ENCODE measurements at regions not wholly inside any gene's neighbourhood (a gene's known extent, or its start where the extent isn't known, plus 50 kb on each side); places are given as distances from the start of the nearest gene placed in this dataset.

DNA sequence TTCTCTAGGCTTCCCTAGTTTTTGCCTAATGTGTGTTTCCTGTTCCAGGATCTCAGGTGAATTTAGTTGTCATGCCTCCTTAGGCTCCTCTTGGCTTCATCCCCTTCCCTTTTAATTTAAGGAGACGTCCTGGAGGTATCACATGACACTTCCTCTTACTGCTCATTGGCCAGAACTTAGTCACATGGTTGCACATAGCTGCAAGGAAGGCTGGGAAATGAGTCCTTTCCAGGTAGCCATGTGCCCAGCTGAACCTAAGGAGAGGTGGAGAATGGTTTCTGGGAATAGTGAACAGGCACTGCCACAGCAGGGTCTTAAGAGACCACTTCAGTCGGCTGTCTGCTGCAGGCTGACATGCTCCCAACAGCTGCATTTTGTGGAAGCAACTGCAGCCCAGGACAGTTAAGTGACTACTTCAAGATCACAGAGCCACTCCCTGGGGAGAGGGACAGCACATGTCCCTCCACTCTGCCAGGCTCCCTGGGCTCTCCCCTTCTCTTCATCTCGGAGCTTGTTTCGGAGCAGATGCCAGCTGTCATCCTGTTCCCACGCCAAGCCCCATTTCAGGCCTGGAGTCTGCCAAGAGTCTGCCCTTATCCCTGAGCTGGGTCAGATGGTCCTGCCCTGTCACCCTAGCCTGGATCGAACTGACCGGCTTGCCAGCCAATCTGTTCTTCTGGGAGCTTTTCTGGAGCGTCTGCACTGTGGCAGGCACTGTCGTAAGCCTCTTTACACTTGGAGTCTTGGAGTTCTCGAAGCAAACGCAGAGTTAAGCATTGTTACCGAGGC, 81.4 kb upstream of the FOXF1 start:
- ATAC-seq (no peak), DNase-seq (no peak)
- Mint-ChIP-seq H3K4me3 (no peak overlapping the region), H3K36me3 (ENCODE audit: low read depth) (no peaks in the 10 kb centered on the region), H3K27me3 (no peaks in the 10 kb centered on the region), H3K9me3 (ENCODE audit: low read depth) (no peaks in the 10 kb centered on the region), H3K27ac (no peak overlapping the region), H3K4me1 (no peaks in the 10 kb centered on the region)
- POLR2A ChIA-PET = no interaction called here
- intact Hi-C loops (cut with DNase I, micrococcal nuclease) = no loop called here
- CTCF ChIA-PET = interaction anchor here (0.6 kb wide), 1 partner anchor 389 kb away, joined by 3 read pairs; no protein-coding TSS in a partner anchor

DNA sequence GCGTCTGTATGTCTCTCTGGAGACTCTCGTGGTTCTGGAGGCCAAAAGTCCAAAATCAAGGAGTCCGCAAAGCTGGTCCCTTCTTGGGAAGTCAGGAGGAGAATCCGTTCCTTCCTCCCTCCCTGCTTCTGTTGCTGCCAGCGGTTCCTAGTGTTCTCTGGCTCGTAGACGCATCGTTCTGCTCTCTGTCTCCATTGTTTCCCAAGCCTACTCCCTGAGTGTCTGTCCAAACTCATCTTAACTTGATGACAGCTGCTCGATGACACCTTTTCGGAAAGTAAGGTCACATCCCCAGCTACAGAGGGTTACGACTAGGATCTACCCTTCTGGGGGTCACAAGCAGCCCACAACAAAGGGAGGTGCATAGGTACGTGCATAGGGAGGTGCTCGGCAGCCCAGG, 80.7 kb upstream of the FOXF1 start:
- intact Hi-C loops (cut with DNase I, micrococcal nuclease) = no loop called here
- POLR2A ChIA-PET = no interaction called here
- DNase-seq (no peak), ATAC-seq (no peak)
- no peaks in the 10 kb centered on the region for H3K36me3 Mint-ChIP-seq (ENCODE audit: low read depth)
- no peaks in the 10 kb centered on the region for H3K4me1 Mint-ChIP-seq
- no peak overlapping the region for H3K27ac Mint-ChIP-seq
- no peaks in the 10 kb centered on the region for H3K27me3 Mint-ChIP-seq
- CTCF ChIA-PET = interaction anchor here (0.5 kb wide), 1 partner anchor 37 kb away, joined by 4 read pairs; no protein-coding TSS in a partner anchor
- H3K9me3 Mint-ChIP-seq (ENCODE audit: low read depth) = no peaks in the 10 kb centered on the region
- no peak overlapping the region for H3K4me3 Mint-ChIP-seq

DNA sequence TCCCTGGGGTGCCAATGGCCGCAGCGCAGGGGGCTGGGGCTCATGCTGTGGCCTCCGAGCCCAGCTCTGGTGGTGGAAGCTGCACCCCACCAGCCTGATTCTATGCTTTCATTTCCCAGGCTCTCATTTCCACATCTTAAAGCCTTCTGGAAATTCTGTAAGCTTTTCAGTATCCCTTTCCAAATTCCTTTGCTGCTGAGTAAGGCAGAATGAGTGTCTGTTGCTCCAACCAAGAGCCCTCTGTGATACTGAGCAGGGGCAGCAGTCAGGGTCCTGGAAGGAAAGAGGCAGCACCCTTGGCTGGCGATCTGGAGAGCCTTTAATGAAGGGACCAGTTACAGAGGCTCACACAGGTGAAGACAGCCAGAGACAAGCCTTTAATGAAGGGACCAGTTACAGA, 79.5 kb upstream of the FOXF1 start:
- DNase-seq = no peak
- ChIA-PET POLR2A (no interaction called here), CTCF (no interaction called here)
- no peak for ATAC-seq
- Mint-ChIP-seq H3K27ac (no peak overlapping the region), H3K4me3 (no peak overlapping the region), H3K9me3 (ENCODE audit: low read depth) (no peaks in the 10 kb centered on the region), H3K36me3 (ENCODE audit: low read depth) (no peaks in the 10 kb centered on the region), H3K4me1 (no peaks in the 10 kb centered on the region), H3K27me3 (no peaks in the 10 kb centered on the region)
- intact Hi-C loops (cut with DNase I, micrococcal nuclease) = no loop called here

DNA sequence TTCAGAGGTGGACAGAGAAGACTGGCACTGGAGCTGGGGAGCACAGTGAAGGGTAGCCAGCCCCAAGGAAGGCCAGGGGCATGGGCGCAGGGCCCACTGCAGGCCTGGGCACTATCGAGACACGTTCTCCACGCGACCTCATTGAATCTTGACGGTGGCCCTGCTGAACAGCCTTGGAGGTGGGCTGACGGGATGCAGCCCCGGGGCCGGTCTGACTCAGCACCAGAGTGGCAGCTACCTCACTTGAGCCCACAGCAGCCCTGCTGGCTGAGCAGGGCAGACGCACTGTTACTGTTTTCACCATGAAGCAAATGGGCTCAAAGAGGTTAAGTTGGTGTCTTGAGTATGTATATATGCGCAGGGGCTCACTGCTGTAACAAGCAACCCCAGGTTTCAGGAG, 78.8 kb upstream of the FOXF1 start:
- no peaks in the 10 kb centered on the region for H3K36me3 Mint-ChIP-seq (ENCODE audit: low read depth)
- H3K4me3 Mint-ChIP-seq = no peak overlapping the region
- no peaks in the 10 kb centered on the region for H3K4me1 Mint-ChIP-seq
- CTCF ChIA-PET = interaction anchor here (0.7 kb wide), 1 partner anchor 11 kb away, joined by 3 read pairs; no protein-coding TSS in a partner anchor
- no peak for ATAC-seq
- intact Hi-C loops (cut with DNase I, micrococcal nuclease) = no loop called here
- no peak for DNase-seq
- POLR2A ChIA-PET = interaction anchor here (0.6 kb wide), 1 partner anchor 33 kb away, joined by 3 read pairs; no protein-coding TSS in a partner anchor
- H3K27me3 Mint-ChIP-seq = no peaks in the 10 kb centered on the region
- H3K9me3 Mint-ChIP-seq (ENCODE audit: low read depth) = no peaks in the 10 kb centered on the region
- H3K27ac Mint-ChIP-seq = no peak overlapping the region

DNA sequence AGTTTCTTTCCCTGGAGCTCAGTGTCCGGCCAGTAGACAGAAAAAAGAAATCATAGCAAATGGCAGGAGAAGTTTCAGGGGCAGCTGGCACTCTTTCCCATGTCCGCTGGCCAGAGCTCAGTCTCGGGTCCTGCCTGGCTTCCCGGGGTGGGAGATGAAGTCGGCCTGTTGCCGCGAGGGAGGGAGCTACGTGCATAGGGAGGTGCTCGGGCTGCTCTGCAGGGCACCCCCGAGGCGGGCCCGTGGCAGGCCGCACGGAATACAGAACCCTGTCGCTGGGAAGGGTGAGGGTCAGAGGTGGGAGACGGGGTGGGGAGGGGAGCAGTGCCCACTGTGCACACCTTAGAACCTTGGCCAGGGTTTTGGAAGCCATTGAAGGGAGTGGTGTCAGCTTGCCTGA, 78.3 kb upstream of the FOXF1 start:
- Mint-ChIP-seq H3K9me3 (ENCODE audit: low read depth) (no peaks in the 10 kb centered on the region), H3K4me1 (no peaks in the 10 kb centered on the region), H3K27ac (no peak overlapping the region), H3K27me3 (no peaks in the 10 kb centered on the region), H3K4me3 (no peak overlapping the region), H3K36me3 (ENCODE audit: low read depth) (no peaks in the 10 kb centered on the region)
- ChIA-PET CTCF (interaction anchor here (0.7 kb wide), 1 partner anchor 11 kb away, joined by 3 read pairs; no protein-coding TSS in a partner anchor), POLR2A (no interaction called here)
- DNase-seq (no peak), ATAC-seq (no peak)
- intact Hi-C loops (cut with DNase I, micrococcal nuclease) = no loop called here

DNA sequence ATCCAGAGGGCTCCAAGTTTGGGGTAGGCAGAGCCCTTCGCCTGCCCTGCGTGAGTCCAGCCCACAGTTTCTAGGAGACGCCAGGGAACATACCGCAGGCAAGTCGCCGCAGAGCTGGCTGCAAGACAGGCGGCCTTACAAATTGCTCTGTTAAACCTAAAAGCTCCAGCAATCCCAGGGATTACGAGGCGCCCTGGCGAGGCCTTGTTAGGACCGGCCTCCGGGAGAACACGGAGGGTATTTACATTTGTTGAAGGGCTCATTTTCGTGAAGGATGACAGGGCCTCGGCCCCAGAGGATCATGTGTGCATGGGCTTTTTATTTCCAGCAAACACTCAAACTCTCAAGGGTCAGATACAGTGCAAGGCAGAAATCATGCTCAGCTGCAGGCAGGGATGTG, 77.6 kb upstream of the FOXF1 start:
- ATAC-seq (no peak), DNase-seq (no peak)
- H3K9me3 Mint-ChIP-seq (ENCODE audit: low read depth) = no peaks in the 10 kb centered on the region
- intact Hi-C loops (cut with DNase I, micrococcal nuclease) = no loop called here
- ChIA-PET POLR2A (no interaction called here), CTCF (no interaction called here)
- no peaks in the 10 kb centered on the region for H3K27me3 Mint-ChIP-seq
- no peak overlapping the region for H3K27ac Mint-ChIP-seq
- no peak overlapping the region for H3K4me3 Mint-ChIP-seq
- no peaks in the 10 kb centered on the region for H3K36me3 Mint-ChIP-seq (ENCODE audit: low read depth)
- no peaks in the 10 kb centered on the region for H3K4me1 Mint-ChIP-seq

DNA sequence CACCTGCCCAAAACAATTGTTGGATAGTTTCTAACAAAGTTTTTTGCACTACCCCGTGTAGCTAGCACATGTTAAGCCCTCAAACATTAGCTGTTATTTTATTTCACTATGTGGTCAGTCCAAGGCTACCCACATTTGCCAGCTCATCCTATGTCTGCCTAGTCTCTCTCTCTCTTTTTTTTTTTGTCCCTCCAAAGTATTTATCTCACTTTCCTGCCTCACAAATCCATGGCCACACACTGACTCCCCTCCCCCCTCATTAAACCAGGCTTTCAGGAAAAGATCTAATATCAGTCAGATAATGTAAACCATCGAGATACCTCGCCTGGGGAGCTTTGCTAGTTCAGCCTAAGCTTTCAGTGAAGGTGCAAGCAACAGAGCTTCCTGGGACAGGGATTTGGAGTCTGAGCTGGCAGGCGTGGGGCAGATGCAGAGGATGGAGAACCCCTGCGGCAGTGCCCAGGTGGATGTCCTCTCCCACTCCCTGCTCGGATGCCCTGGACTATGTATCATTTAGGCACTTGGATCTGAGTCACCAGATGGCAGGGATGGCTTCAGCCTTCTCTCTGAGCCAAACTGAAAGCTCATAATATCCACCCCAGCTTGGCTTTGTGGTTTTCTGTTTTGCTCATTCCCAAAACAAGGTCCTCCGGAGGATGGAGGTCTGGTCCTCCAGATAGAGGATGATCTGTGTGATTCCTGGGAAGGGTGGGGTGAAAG, 73.7 kb upstream of the FOXF1 start:
- no peak overlapping the region for H3K4me3 Mint-ChIP-seq
- no peaks in the 10 kb centered on the region for H3K27me3 Mint-ChIP-seq
- no peaks in the 10 kb centered on the region for H3K9me3 Mint-ChIP-seq (ENCODE audit: low read depth)
- ChIA-PET POLR2A (no interaction called here), CTCF (no interaction called here)
- intact Hi-C loops (cut with DNase I, micrococcal nuclease) = no loop called here
- DNase-seq (no peak), ATAC-seq (no peak)
- no peaks in the 10 kb centered on the region for H3K4me1 Mint-ChIP-seq
- H3K36me3 Mint-ChIP-seq (ENCODE audit: low read depth) = no peaks in the 10 kb centered on the region
- H3K27ac Mint-ChIP-seq = no peak overlapping the region

DNA sequence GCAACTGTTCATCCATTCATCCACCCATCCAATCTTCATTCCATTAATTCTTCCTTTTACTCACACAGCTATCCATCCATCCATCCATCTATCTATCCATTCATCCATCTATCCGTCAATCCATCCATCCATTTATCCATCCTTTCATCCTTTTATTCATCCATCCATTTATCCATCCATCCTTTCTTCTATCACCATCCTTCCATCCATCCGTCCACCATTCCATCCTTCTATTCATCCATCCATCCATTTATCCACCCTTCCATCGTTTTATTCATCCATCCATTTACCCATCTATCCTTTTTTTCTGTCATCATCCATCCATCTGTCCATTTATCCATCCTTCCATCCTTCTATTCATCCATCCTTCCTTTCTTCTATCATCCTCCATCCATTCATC, 73.0 kb upstream of the FOXF1 start:
- DNase-seq (no peak), ATAC-seq (no peak)
- H3K36me3 Mint-ChIP-seq (ENCODE audit: low read depth) = no peaks in the 10 kb centered on the region
- no peak overlapping the region for H3K4me3 Mint-ChIP-seq
- no peaks in the 10 kb centered on the region for H3K4me1 Mint-ChIP-seq
- intact Hi-C loops (cut with DNase I, micrococcal nuclease) = no loop called here
- no peaks in the 10 kb centered on the region for H3K27me3 Mint-ChIP-seq
- ChIA-PET POLR2A (no interaction called here), CTCF (interaction anchor here (0.9 kb wide), 1 partner anchor 97 kb away, joined by 3 read pairs; no protein-coding TSS in a partner anchor)
- no peaks in the 10 kb centered on the region for H3K9me3 Mint-ChIP-seq (ENCODE audit: low read depth)
- no peak overlapping the region for H3K27ac Mint-ChIP-seq

DNA sequence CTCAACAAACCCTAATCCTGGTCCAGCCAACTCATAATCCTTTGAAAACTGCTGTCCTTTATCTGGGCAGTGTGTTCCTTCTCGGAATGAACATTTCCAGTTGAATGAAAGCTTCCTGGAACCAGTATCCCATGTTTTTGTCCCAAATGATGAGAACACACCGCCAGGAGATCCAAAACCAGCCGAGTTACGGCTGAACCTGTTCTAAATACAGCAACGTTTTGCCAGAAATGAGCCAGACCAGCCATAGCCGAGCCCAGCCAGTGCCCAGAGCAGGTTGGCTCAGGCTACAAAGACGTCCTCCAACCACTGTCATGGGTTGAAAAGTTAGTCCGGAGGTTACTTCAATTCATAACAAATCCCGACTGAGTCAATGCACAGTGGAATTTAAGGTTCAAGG, 67.6 kb upstream of the FOXF1 start:
- ATAC-seq (no peak), DNase-seq (no peak)
- H3K9me3 Mint-ChIP-seq (ENCODE audit: low read depth) = no peaks in the 10 kb centered on the region
- H3K36me3 Mint-ChIP-seq (ENCODE audit: low read depth) = no peaks in the 10 kb centered on the region
- no peak overlapping the region for H3K4me3 Mint-ChIP-seq
- H3K27me3 Mint-ChIP-seq = peaks cover 7% of the 10 kb centered on the region
- no peaks in the 10 kb centered on the region for H3K4me1 Mint-ChIP-seq
- CTCF ChIA-PET = interaction anchor here (0.6 kb wide), 1 partner anchor 11 kb away, joined by 3 read pairs; no protein-coding TSS in a partner anchor
- no peak overlapping the region for H3K27ac Mint-ChIP-seq
- intact Hi-C loops (cut with DNase I, micrococcal nuclease) = no loop called here
- POLR2A ChIA-PET = no interaction called here

DNA sequence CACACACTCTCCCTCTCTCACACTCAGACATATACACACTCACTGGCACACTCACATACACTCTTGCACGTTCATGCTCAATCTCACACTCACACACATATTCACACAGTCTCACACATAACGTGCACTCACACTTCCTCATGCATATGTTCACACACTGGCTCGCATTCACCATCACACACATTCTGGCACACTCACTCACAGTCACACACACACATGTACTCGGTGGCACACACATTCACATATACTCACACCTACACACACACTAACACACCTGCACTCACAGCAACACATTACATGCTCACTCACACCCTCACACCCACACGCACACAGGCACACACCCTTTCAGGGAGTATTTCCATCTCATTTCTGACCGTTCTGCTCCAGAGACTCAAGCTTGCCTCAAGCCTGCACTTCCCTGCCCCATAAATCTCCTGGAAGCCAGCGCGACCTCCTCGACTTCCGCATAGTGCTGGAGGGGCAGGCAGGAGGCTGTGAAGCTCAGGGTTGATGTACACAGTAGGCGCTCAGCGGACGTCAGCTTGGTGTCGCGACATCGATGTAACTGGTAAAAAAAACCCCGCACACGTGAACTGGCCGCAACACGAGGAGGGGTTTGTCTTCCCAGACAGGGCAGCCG, 66.7 kb upstream of the FOXF1 start:
- H3K4me3 Mint-ChIP-seq = no peak overlapping the region
- no peaks in the 10 kb centered on the region for H3K9me3 Mint-ChIP-seq (ENCODE audit: low read depth)
- no peaks in the 10 kb centered on the region for H3K36me3 Mint-ChIP-seq (ENCODE audit: low read depth)
- intact Hi-C loops (cut with DNase I, micrococcal nuclease) = no loop called here
- peaks cover 7% of the 10 kb centered on the region for H3K27me3 Mint-ChIP-seq
- no peaks in the 10 kb centered on the region for H3K4me1 Mint-ChIP-seq
- no peak overlapping the region for H3K27ac Mint-ChIP-seq
- ChIA-PET POLR2A (no interaction called here), CTCF (no interaction called here)
- DNase-seq (no peak), ATAC-seq (no peak)

DNA sequence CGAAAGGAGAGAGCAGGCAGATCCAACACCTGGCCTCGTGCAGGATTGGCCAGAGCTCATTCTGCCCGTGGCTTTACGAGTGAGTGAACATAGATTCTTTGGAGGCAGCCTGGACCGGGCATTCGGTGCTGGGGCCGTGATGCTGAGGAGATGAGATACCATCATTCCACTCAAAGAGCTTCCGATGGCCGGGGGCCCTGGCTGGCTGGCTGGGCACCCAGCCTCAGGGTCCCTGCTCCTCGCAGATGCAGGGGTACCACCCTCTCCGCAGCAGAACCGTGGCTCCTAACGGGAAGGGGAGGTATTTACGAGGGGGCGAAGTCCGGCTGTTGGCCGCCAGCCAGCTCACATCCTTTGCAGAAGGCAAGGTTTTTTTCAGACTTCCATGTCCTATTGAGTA, 66.1 kb upstream of the FOXF1 start:
- no peak overlapping the region for H3K27ac Mint-ChIP-seq
- H3K4me1 Mint-ChIP-seq = peaks cover 2% of the 10 kb centered on the region
- H3K27me3 Mint-ChIP-seq = peaks cover 7% of the 10 kb centered on the region
- POLR2A ChIA-PET = no interaction called here
- CTCF ChIA-PET = no interaction called here
- no peak for DNase-seq
- H3K9me3 Mint-ChIP-seq (ENCODE audit: low read depth) = no peaks in the 10 kb centered on the region
- H3K4me3 Mint-ChIP-seq = no peak overlapping the region
- no peaks in the 10 kb centered on the region for H3K36me3 Mint-ChIP-seq (ENCODE audit: low read depth)
- no peak for ATAC-seq
- intact Hi-C loops (cut with DNase I, micrococcal nuclease) = no loop called here

DNA sequence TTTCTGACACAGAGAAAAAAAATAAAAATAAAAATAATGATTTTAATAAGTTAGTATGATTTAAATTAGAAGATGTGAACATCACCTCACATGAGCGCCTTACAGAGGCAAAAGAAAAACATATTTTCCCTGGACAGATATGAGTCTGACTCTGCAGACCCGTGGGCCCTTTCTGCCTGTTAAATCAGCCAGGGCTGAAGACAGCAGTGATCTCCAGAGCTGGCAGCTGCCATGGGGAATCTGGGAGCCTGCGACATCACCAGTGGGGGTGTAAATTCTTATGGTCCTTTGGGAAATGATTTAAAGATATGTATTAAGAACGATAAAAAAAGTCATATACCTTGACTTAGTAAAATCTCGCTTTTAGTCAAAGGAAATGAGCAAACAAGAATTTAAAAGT, 65.7 kb upstream of the FOXF1 start:
- no peak overlapping the region for H3K27ac Mint-ChIP-seq
- H3K27me3 Mint-ChIP-seq = peaks cover 7% of the 10 kb centered on the region
- H3K36me3 Mint-ChIP-seq (ENCODE audit: low read depth) = no peaks in the 10 kb centered on the region
- ATAC-seq (no peak), DNase-seq (no peak)
- H3K9me3 Mint-ChIP-seq (ENCODE audit: low read depth) = no peaks in the 10 kb centered on the region
- CTCF ChIA-PET = no interaction called here
- POLR2A ChIA-PET = no interaction called here
- intact Hi-C loops (cut with DNase I, micrococcal nuclease) = no loop called here
- no peak overlapping the region for H3K4me3 Mint-ChIP-seq
- H3K4me1 Mint-ChIP-seq = peaks cover 6% of the 10 kb centered on the region

Measured in activated CD4-positive, alpha-beta T cell treated with anti-CD3 and anti-CD28 coated beads for 36 hours (primary cell).